ENCODE measurements at regions not wholly inside any gene's neighbourhood (a gene's known extent, or its start where the extent isn't known, plus 50 kb on each side); places are given as distances from the start of the nearest gene placed in this dataset.
A peak's percentile ranks its signal among the peaks of the same experiment; 100 is the strongest.

DNA sequence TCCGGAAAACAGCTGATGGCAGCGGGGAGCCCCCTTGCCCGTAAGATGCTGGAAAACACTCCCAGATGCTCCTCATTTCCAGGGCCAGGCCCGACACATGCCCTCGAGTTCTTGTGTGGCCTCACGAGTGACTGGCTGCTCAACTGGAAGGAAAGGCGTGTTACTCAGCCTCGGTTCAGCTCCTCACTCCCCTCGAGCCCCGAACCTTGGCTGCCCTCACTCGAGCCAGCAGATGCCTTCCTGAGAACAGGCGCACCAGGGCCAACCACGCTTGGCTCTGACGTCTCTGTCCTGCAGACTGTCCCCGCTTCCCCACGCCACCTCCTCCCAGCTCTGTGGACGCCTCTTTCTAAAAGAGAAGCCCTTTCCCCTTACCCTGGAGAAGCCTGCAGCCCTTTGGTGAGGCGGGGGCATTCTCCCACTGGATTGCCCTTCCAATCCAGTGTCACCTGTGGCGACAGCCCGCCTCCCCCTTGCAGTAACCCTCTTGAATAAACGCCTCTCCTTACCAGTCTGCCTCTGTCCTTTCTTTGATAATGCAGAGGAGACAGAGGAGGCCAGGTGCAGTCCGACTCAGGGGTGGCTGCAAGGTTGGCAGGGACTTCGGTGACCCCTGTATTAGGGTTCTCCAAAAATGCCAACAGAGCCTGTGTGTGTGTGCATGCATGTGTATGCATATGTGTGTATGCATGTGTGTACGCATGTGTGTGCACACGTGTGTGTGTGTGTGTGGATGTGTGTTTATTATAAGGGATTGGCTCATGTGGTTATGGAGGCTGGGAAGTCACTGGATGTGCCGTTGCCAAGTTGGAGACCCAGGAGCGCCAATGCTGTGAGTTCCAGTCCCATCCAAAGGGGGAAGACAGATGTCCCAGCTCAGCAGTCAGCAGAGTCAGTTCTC lies 166.3 kb downstream of the KIF26A start:
- DNase-seq (no peak), ATAC-seq (peak in 1 of 3 donors; percentile 12)
- no peak overlapping the region for H3K4me3 Mint-ChIP-seq
- WGBS (ENCODE audit: insufficient coverage) = 82% methylated on average over 27 of the region's 27 CpGs
- intact Hi-C loops (cut with micrococcal nuclease) = no loop called here
- H3K9me3 Mint-ChIP-seq = no peaks in the 10 kb centered on the region
- TF ChIP-seq, protein P1, sequence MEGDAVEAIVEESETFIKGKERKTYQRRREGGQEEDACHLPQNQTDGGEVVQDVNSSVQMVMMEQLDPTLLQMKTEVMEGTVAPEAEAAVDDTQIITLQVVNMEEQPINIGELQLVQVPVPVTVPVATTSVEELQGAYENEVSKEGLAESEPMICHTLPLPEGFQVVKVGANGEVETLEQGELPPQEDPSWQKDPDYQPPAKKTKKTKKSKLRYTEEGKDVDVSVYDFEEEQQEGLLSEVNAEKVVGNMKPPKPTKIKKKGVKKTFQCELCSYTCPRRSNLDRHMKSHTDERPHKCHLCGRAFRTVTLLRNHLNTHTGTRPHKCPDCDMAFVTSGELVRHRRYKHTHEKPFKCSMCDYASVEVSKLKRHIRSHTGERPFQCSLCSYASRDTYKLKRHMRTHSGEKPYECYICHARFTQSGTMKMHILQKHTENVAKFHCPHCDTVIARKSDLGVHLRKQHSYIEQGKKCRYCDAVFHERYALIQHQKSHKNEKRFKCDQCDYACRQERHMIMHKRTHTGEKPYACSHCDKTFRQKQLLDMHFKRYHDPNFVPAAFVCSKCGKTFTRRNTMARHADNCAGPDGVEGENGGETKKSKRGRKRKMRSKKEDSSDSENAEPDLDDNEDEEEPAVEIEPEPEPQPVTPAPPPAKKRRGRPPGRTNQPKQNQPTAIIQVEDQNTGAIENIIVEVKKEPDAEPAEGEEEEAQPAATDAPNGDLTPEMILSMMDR (IDR thresholded peaks at IDR 0.05) = no peak
- H3K27me3 ChIP-seq (ENCODE audit: control insufficient read depth, insufficient read depth, low read length) = no peaks in the 10 kb centered on the region
- H3K9me3 ChIP-seq (ENCODE audit: control insufficient read depth, insufficient read depth, low read length) = no peaks in the 10 kb centered on the region
- H3K4me1 Mint-ChIP-seq = no peaks in the 10 kb centered on the region
- no peaks in the 10 kb centered on the region for H3K4me1 ChIP-seq (ENCODE audit: control insufficient read depth, insufficient read depth, low read length)
- no peaks in the 10 kb centered on the region for H3K36me3 ChIP-seq (ENCODE audit: control insufficient read depth, insufficient read depth, low read length)
- no peak overlapping the region for H3K27ac ChIP-seq (ENCODE audit: low read length)
- H3K36me3 Mint-ChIP-seq = no peaks in the 10 kb centered on the region
- H3K27ac Mint-ChIP-seq = no peak overlapping the region
- H3K4me3 ChIP-seq (ENCODE audit: low read length) = no peak overlapping the region
- H3K27me3 Mint-ChIP-seq (ENCODE audit: low read depth in 2 of 2) = no peaks in the 10 kb centered on the region

DNA sequence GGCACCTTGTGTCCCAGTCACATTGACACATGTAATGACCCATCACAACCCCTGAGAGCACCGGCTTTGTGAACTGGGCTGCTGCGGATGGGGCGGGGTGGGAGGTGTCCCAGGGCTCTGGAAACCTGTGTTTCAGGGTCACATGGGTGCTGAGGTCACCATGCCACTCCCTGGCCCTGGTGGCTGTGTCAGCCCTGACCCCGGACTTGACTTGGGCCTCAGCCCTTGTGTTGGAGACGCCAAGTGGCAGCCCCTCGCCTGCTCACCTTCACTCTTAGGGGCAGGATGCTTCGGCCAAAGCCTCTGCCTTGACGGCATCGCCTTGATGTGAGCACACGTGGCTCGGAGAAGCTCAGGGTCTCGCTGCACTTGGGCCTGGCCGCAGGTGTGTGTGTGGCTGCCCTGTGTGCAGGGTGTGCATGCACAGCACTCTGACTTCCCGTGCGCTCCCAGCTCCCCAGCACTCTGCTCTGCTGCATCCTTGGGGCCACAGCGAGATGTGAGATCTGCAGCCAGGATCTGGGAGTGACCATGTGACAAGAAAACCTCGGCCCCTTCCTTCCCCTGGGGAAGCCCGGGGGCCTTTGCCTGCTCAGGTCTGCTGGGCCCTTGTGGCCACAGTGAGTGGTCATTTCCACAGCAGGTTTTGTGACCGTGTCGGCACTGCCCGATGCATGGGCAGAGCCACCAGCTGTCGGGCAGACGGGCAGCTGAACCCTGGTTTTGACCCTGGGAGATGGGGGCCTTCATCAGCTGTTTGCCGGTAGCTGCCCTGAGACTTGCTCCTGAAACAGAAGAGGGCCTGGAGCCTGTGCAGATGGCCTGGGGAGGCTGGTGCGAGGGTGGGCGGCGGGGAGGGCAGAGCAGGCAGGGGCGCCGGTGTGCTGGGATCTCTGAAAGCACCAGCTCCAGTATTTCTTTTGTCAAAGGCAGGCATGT lies 167.4 kb downstream of the KIF26A start:
- no peaks in the 10 kb centered on the region for H3K9me3 Mint-ChIP-seq
- DNase-seq (no peak), ATAC-seq (no peak)
- TF ChIP-seq, protein P1 (IDR thresholded peaks at IDR 0.05) = no peak
- H3K4me3 Mint-ChIP-seq = no peak overlapping the region
- H3K27me3 ChIP-seq (ENCODE audit: control insufficient read depth, insufficient read depth, low read length) = no peaks in the 10 kb centered on the region
- no peaks in the 10 kb centered on the region for H3K9me3 ChIP-seq (ENCODE audit: control insufficient read depth, insufficient read depth, low read length)
- no peaks in the 10 kb centered on the region for H3K36me3 Mint-ChIP-seq
- H3K36me3 ChIP-seq (ENCODE audit: control insufficient read depth, insufficient read depth, low read length) = no peaks in the 10 kb centered on the region
- 84% methylated on average over 29 of the region's 29 CpGs for WGBS (ENCODE audit: insufficient coverage)
- intact Hi-C loops (cut with micrococcal nuclease) = no loop called here
- no peaks in the 10 kb centered on the region for H3K27me3 Mint-ChIP-seq (ENCODE audit: low read depth in 2 of 2)
- H3K27ac Mint-ChIP-seq = no peak overlapping the region
- H3K4me1 Mint-ChIP-seq = no peaks in the 10 kb centered on the region
- H3K4me3 ChIP-seq (ENCODE audit: low read length) = no peak overlapping the region
- no peak overlapping the region for H3K27ac ChIP-seq (ENCODE audit: low read length)
- no peaks in the 10 kb centered on the region for H3K4me1 ChIP-seq (ENCODE audit: control insufficient read depth, insufficient read depth, low read length)

DNA sequence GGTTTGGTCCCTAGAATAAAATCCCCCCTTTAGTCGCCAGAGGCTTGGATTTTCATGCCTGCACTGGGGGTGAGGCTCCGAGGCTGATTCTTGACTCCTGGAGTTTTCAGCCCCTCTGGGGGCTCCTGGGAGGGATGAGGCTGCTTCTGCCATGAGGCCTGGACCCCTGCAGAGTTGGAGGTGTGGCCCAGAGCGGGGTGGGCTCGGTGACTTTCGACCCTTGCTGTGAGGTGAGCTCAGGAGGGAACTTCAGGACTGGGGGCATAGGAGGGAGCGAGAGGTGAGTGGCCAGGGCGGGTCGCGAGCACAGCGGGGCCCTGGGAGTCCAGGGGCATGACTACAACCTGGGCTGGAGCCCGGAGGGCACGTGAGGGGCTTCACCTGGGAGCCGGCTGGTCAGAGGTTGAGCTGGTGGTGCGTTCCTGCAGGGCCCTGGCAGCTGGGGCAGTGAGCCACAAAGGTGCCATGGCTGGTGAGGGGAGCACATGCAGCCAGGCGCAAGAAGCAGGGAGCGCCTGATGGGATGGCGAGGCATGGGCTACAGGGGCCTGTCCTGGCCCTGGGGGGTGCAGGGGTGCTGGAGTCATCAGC lies 168.2 kb downstream of the KIF26A start:
- H3K4me3 Mint-ChIP-seq = no peak overlapping the region
- H3K4me1 Mint-ChIP-seq = no peaks in the 10 kb centered on the region
- no peaks in the 10 kb centered on the region for H3K27me3 Mint-ChIP-seq (ENCODE audit: low read depth in 2 of 2)
- intact Hi-C loops (cut with micrococcal nuclease) = no loop called here
- no peaks in the 10 kb centered on the region for H3K36me3 Mint-ChIP-seq
- H3K27ac Mint-ChIP-seq = no peak overlapping the region
- H3K27ac ChIP-seq (ENCODE audit: low read length) = no peak overlapping the region
- no peaks in the 10 kb centered on the region for H3K4me1 ChIP-seq (ENCODE audit: control insufficient read depth, insufficient read depth, low read length)
- H3K9me3 ChIP-seq (ENCODE audit: control insufficient read depth, insufficient read depth, low read length) = no peaks in the 10 kb centered on the region
- TF ChIP-seq, protein P1 (IDR thresholded peaks at IDR 0.05) = no peak
- DNase-seq = no peak
- WGBS (ENCODE audit: insufficient coverage) = 80% methylated on average over 17 of the region's 17 CpGs
- no peak overlapping the region for H3K4me3 ChIP-seq (ENCODE audit: low read length)
- no peaks in the 10 kb centered on the region for H3K27me3 ChIP-seq (ENCODE audit: control insufficient read depth, insufficient read depth, low read length)
- no peaks in the 10 kb centered on the region for H3K36me3 ChIP-seq (ENCODE audit: control insufficient read depth, insufficient read depth, low read length)
- H3K9me3 Mint-ChIP-seq = peaks cover 0 to 2% of the 10 kb centered on the region in 2 donors
- ATAC-seq = no peak
